GM23248 (cell line): ENCODE measurements at regions not wholly inside any gene's neighbourhood (a gene's known extent, or its start where the extent isn't known, plus 50 kb on each side); places are given as distances from the start of the nearest gene placed in this dataset.

Source experiments
- EZH2 ChIP-seq: fragments of 200-600 bp; sonication (generic); IDR thresholded peaks from 2 replicates; pipeline ENCODE4 v1.6.1; 2018; ENCODE audit warnings: antibody characterized with exemption, mild to moderate bottlenecking; ENCODE audit not compliant: insufficient read depth, poor library complexity, severe bottlenecking
- EZH2phosphoT487 ChIP-seq: fragments of 200-600 bp; sonication (generic); IDR thresholded peaks from 2 replicates; pipeline ENCODE4 v1.6.1; 2018; ENCODE audit warnings: antibody characterized with exemption, moderate library complexity, mild to moderate bottlenecking, low read depth; ENCODE audit not compliant: insufficient read depth

- TF ChIP-seq EZH2: no peak
- TF ChIP-seq EZH2phosphoT487: no peak
Measured at GRCh38 chr3:27789420-27789819, 67.3 kb upstream of the EOMES start.
